Sigmoid colon (tissue), 6 donors: ENCODE measurements at regions not wholly inside any gene's neighbourhood (a gene's known extent, or its start where the extent isn't known, plus 50 kb on each side); places are given as distances from the start of the nearest gene placed in this dataset.

Experiments
- DNase-seq: peaks from one replicate; pipeline ENCODE4 v3.0.0-alpha.2; 2019
- H3K27ac ChIP-seq, 4 donors: fragments of 200-600 bp; sonication (generic); one replicate each; pipeline ENCODE4 v1.5.1; 2016 to 2019; ENCODE audit warnings: mild to moderate bottlenecking in 1 of 4
- H3K27me3 ChIP-seq, 3 donors: fragments of 200-600 bp; sonication (generic); one replicate each; pipeline ENCODE4 v1.5.1; 2019; ENCODE audit warnings: mild to moderate bottlenecking in 1 of 3
- H3K36me3 ChIP-seq, 4 donors: fragments of 200-600 bp; sonication (generic); one replicate each; pipeline ENCODE4 v1.5.1; 2016 to 2019
- H3K4me1 ChIP-seq, 4 donors: fragments of 200-600 bp; sonication (generic); one replicate each; pipeline ENCODE4 v1.5.1; 2017 to 2019
- H3K4me3 ChIP-seq, 4 donors: fragments of 200-600 bp; sonication (generic); one replicate each; pipeline ENCODE4 v1.5.1; 2017 to 2019; ENCODE audit warnings: mild to moderate bottlenecking in 2 of 4, moderate library complexity in 1 of 4
- H3K9me3 ChIP-seq, 4 donors: fragments of 200-600 bp in 3 of 4; sonication (generic) in 3 of 4; one replicate each; pipeline versions ENCODE4 v1.5.1 to v1.6.1; 2013 to 2019
- CTCF ChIP-seq, 4 experiments: fragments of 450-650 bp in 3 of 4; fragments of 200-600 bp in 1 of 4; IDR thresholded peaks; one replicate each; pipeline ENCODE4 v1.5.1; 2016 to 2019; ENCODE audit warnings: antibody characterized with exemption in 4 of 4, mild to moderate bottlenecking in 3 of 4, moderate library complexity in 2 of 4
- EP300 ChIP-seq, 4 donors: sonication (generic); formaldehyde crosslinking; IDR thresholded peaks; one replicate each; pipeline ENCODE4 v1.6.1; 2017; ENCODE audit warnings: antibody characterized with exemption in 4 of 4
- POLR2A ChIP-seq, 2 donors: fragments of 450-650 bp; IDR thresholded peaks; one replicate each; pipeline ENCODE4 v1.6.1; 2016; ENCODE audit warnings: antibody characterized with exemption in 2 of 2, mild to moderate bottlenecking in 2 of 2, moderate library complexity in 2 of 2
- POLR2AphosphoS5 ChIP-seq, 4 donors: sonication (generic); formaldehyde crosslinking; IDR thresholded peaks; one replicate each; pipeline ENCODE4 v1.6.1; 2017; ENCODE audit warnings: antibody characterized with exemption in 4 of 4
- WGBS, 2 donors: extraction: QIAGEN DNeasy Blood & Tissue Kit; methylation state at CpG; one replicate each; pipeline ENCODE4 v1.1.7; 2013; 5-methylcytosine and 5-hydroxymethylcytosine counted together
- intact Hi-C: fragments of 100-400 bp; cut with DNase I; formaldehyde crosslinking; loops from one replicate; pipeline ENCODE4 v1.15.1; 2023
- donor health status: healthy with polysubstance abuse.
- donor health status: healthy.

- TF ChIP-seq POLR2AphosphoS5 (IDR thresholded peaks at IDR 0.05) (no peak), EP300 (IDR thresholded peaks at IDR 0.05) (no peak)
- Histone ChIP-seq H3K4me3 (no peak overlapping the region), H3K9me3 (peaks cover 0 to 5% (median 1%) of the 10 kb centered on the region in 4 donors), H3K36me3 (no peaks in the 10 kb centered on the region), H3K4me1 (no peaks in the 10 kb centered on the region), H3K27ac (no peak overlapping the region), H3K27me3 (peaks cover 0 to 12% (median 0%) of the 10 kb centered on the region in 3 donors)
- WGBS, 2 donors, result 58 to 63% methylated on average over 13 of the region's 13 CpGs
- DNase-seq, result no peak
- intact Hi-C loops, result no loop called here
These were observed 136.0 kb upstream of the C14orf180 start for GRCh38 chr14:104443391-104444158.

DNA sequence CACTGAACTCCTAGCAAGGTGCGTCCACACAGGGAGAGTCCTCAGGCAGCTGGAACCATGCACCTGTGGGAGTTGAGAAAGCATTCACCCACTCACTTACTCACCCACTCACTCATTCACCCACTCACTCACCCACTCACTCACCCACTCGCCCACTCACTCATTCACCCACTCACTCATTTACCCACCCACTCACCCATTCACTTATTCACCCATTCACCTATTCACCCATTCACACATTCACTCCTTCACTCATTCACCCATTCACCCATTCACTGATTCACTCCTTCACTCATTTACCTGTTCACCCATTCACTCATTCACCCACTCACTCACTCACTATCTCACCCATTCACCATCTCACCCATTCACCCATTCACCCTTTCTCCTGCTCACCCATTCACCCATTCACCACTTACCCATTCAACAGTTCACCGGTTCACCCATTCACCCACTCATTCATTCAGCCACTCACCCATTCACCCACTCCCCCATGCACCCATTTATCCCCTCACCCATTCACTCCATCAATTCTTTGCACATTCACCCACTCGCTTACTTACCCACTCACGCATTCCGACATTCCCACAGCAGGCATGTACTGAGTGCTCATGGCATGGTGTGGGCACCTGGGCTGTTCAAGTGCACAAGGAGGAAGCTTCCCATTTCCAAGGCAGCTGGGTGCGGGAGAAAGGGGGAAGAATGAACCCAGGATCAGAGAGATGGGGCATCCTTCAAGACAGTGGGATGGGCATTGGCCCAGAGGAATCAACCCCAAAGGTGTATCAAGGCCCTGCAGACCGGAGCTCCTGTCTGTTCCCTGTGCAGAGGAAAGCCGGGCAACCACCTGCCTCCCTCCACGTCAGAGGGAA lies 135.2 kb upstream of the C14orf180 start:
- TF ChIP-seq CTCF (IDR thresholded peaks at IDR 0.05), result no peak
- no peak for TF ChIP-seq POLR2AphosphoS5 (IDR thresholded peaks at IDR 0.05)
- no peak for TF ChIP-seq POLR2A (IDR thresholded peaks at IDR 0.05)

DNA sequence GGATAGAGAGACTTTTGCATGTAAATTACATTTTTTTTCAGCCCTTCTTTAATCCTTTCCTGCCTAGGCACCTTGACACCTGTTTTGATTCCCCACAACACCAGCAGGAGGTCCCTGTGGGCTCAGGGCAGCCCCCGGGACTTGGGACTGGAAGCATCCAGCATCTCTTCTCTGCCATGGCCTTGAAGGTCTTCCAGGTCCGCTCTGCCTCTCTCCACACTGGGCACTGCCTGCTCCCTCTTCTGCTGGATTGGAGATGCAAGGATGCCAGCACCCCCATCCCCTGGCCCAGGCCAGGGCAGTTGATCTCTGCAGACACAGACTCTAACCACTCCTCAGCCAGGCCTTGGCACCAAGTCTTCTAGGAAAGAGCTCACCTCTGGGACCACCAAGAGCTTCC lies 134.5 kb upstream of the C14orf180 start:
- no peaks in the 10 kb centered on the region for H3K4me1 ChIP-seq
- H3K4me3 ChIP-seq, result no peak overlapping the region
- WGBS, 2 donors, result 81 to 87% methylated on average over 2 of the region's 2 CpGs
- DNase-seq, result no peak
- no peaks in the 10 kb centered on the region for H3K36me3 ChIP-seq
- no peak overlapping the region for H3K27ac ChIP-seq
- peaks cover 0 to 7% (median 2%) of the 10 kb centered on the region in 4 donors for H3K9me3 ChIP-seq
- peaks cover 0 to 18% (median 0%) of the 10 kb centered on the region in 3 donors for H3K27me3 ChIP-seq
- intact Hi-C loops, result no loop called here
- TF ChIP-seq POLR2A (IDR thresholded peaks at IDR 0.05) (no peak), POLR2AphosphoS5 (IDR thresholded peaks at IDR 0.05) (no peak), CTCF (IDR thresholded peaks at IDR 0.05) (no peak), EP300 (IDR thresholded peaks at IDR 0.05) (no peak)

More for the DNA sequence above, 135.2 kb upstream of the C14orf180 start:
- WGBS, 2 donors, result 80 to 81% methylated on average over 10 of the region's 10 CpGs
- Histone ChIP-seq H3K27me3 (peaks cover 0 to 18% (median 0%) of the 10 kb centered on the region in 3 donors), H3K36me3 (no peaks in the 10 kb centered on the region), H3K4me3 (no peak overlapping the region), H3K9me3 (peaks cover 0 to 7% (median 2%) of the 10 kb centered on the region in 4 donors), H3K27ac (no peak overlapping the region), H3K4me1 (no peaks in the 10 kb centered on the region)
- DNase-seq, result no peak
- intact Hi-C loops, result no loop called here

- no peak overlapping the region for H3K4me3 ChIP-seq
- intact Hi-C loops, result no loop called here
- 78 to 84% methylated on average over 11 of the region's 11 CpGs for WGBS, 2 donors
- no peaks in the 10 kb centered on the region for H3K36me3 ChIP-seq
- TF ChIP-seq EP300 (IDR thresholded peaks at IDR 0.05) (no peak), POLR2AphosphoS5 (IDR thresholded peaks at IDR 0.05) (no peak), CTCF (IDR thresholded peaks at IDR 0.05) (no peak), POLR2A (IDR thresholded peaks at IDR 0.05) (no peak)
- DNase-seq, result no peak
- no peaks in the 10 kb centered on the region for H3K4me1 ChIP-seq
- H3K9me3 ChIP-seq, result peaks cover 0 to 7% (median 2%) of the 10 kb centered on the region in 4 donors
- no peak overlapping the region for H3K27ac ChIP-seq
- peaks cover 0 to 18% (median 0%) of the 10 kb centered on the region in 3 donors for H3K27me3 ChIP-seq
These were observed 133.7 kb upstream of the C14orf180 start for GRCh38 chr14:104445832-104446381.

GRCh38 chr14:104446611-104447010 lies 133.0 kb upstream of the C14orf180 start:
- intact Hi-C loops, result no loop called here
- WGBS, 2 donors, result 93 to 95% methylated on average over 6 of the region's 6 CpGs
- no peak overlapping the region for H3K27ac ChIP-seq
- DNase-seq, result no peak
- no peak overlapping the region for H3K4me3 ChIP-seq
- TF ChIP-seq POLR2AphosphoS5 (IDR thresholded peaks at IDR 0.05), result no peak
- no peak for TF ChIP-seq EP300 (IDR thresholded peaks at IDR 0.05)
- no peak for TF ChIP-seq POLR2A (IDR thresholded peaks at IDR 0.05)
- no peak for TF ChIP-seq CTCF (IDR thresholded peaks at IDR 0.05)
- H3K4me1 ChIP-seq, result no peaks in the 10 kb centered on the region
- H3K9me3 ChIP-seq, result peaks cover 0 to 7% (median 2%) of the 10 kb centered on the region in 4 donors
- peaks cover 0 to 18% (median 0%) of the 10 kb centered on the region in 3 donors for H3K27me3 ChIP-seq
- H3K36me3 ChIP-seq, result no peaks in the 10 kb centered on the region
